K562 (cell line): ENCODE measurements at regions not wholly inside any gene's neighbourhood (a gene's known extent, or its start where the extent isn't known, plus 50 kb on each side); places are given as distances from the start of the nearest gene placed in this dataset.

Source experiments
- ATAC-seq: fragments of 200-7000 bp; cut with Tn5 transposase; 3 replicates; pipeline ENCODE4 v1.9.1; 2020; ENCODE audit warnings: moderate library complexity
- BruUV-seq: library from RNA; stranded (reverse); fragments of 400-500 nt; replicated peaks from 2 replicates; lab custom pipeline; 2021; lab: Mats Ljungman, UMichigan
- CTCF ChIA-PET: fragments of 300-600 bp; formaldehyde crosslinking; extraction: SDS; loops from one replicate; lab custom pipeline; 2021; ENCODE audit warnings: low intra/inter-chr PET ratio; lab: Yijun Ruan, JAX
- POLR2A ChIA-PET: fragments of 300-600, 350-650 bp; sonication (Branson Sonifier 250); formaldehyde crosslinking; extraction: SDS; loops from one replicate; lab custom pipeline; 2021; ENCODE audit warnings: antibody characterized with exemption, inconsistent platforms; lab: Yijun Ruan, JAX
- DNase-seq, 4 experiments: peaks; one replicate each; pipeline versions ENCODE4 v3.0.0 to v3.0.0-alpha.2; 2011 to 2018; ENCODE audit warnings: low spot score in 3 of 4, mixed read lengths in 3 of 4; ENCODE audit errors: extremely low read depth in 1 of 4
- FAIRE-seq: peaks from 2 replicates; lab custom pipeline; 2011; peaks lifted over from hg19 to GRCh38; lab: Jason Lieb, UNC
- H2AFZ ChIP-seq: 2 replicates; pipeline ENCODE4 v1.6.0; 2011; ENCODE audit warnings: low read depth, low read length, control low read depth, inconsistent platforms
- H3K27ac ChIP-seq: fragments of 200-600 bp; 3 replicates; pipeline ENCODE4 v1.8.0; 2011; ENCODE audit warnings: low read depth, mild to moderate bottlenecking, control low read depth, inconsistent platforms, low read length, moderate library complexity, mixed read lengths; ENCODE audit errors: extremely low read depth
- H3K27me3 ChIP-seq, 2 experiments: fragments of 300-600 bp in 1 of 2; 2 replicates in 1 of 2; 3 replicates in 1 of 2; pipeline versions ENCODE4 v1.6.0 to v1.8.0; 2011; ENCODE audit warnings: inconsistent platforms in 2 of 2, low read length in 2 of 2, mild to moderate bottlenecking in 1 of 2, mixed read lengths in 1 of 2, moderate library complexity in 1 of 2; ENCODE audit not compliant: control insufficient read depth in 2 of 2, insufficient read depth in 2 of 2
- H3K36me3 ChIP-seq: fragments of 300-600 bp; 3 replicates; pipeline ENCODE4 v1.8.0; 2011; ENCODE audit warnings: mild to moderate bottlenecking, low read length, inconsistent platforms; ENCODE audit not compliant: control insufficient read depth, insufficient read depth
- H3K4me1 ChIP-seq, 2 experiments: fragments of 200-600 bp in 1 of 2; replicated peaks in 1 of 2; 2 replicates in 1 of 2; 3 replicates in 1 of 2; pipeline versions ENCODE4 v1.5.1 to v1.8.0; 2011; ENCODE audit warnings: inconsistent platforms in 2 of 2, low read length in 2 of 2, mild to moderate bottlenecking in 1 of 2, mixed read lengths in 1 of 2, moderate library complexity in 1 of 2; ENCODE audit not compliant: control insufficient read depth in 2 of 2, insufficient read depth in 2 of 2
- H3K4me2 ChIP-seq: 2 replicates; pipeline ENCODE4 v1.6.1; 2011; ENCODE audit warnings: low read length, control low read depth, inconsistent platforms, mixed read lengths; ENCODE audit not compliant: insufficient read depth
- H3K4me3 ChIP-seq: fragments of 200-600 bp; sonication (generic), shearing (Covaris generic); 2 replicates; pipeline ENCODE4 v1.5.1; 2016; ENCODE audit warnings: control low read depth, inconsistent platforms
- H3K79me2 ChIP-seq: fragments of 200-600 bp; 3 replicates; pipeline ENCODE4 v1.8.0; 2011; ENCODE audit warnings: low read length, inconsistent platforms; ENCODE audit not compliant: control insufficient read depth, insufficient read depth
- H3K9ac ChIP-seq, 2 experiments: 2 replicates each; pipeline versions ENCODE4 v1.6.0 to v1.6.1; 2011; ENCODE audit warnings: low read depth in 2 of 2, low read length in 2 of 2, control low read depth in 1 of 2, inconsistent platforms in 1 of 2, mild to moderate bottlenecking in 1 of 2, mixed read lengths in 1 of 2; ENCODE audit not compliant: insufficient read depth in 1 of 2
- H3K9me1 ChIP-seq: one replicate; pipeline ENCODE4 v1.6.0; 2011; ENCODE audit warnings: inconsistent platforms, mild to moderate bottlenecking, low read length, moderate library complexity; ENCODE audit not compliant: control insufficient read depth, insufficient read depth
- H3K9me3 ChIP-seq: replicated peaks from 2 replicates; pipeline ENCODE4 v1.5.1; 2011; ENCODE audit warnings: low read depth, low read length, inconsistent platforms; ENCODE audit not compliant: control insufficient read depth, insufficient read depth
- H4K20me1 ChIP-seq: replicated peaks from 2 replicates; pipeline ENCODE4 v1.6.1; 2011; ENCODE audit warnings: low read length, inconsistent platforms, mixed read lengths; ENCODE audit not compliant: control insufficient read depth, insufficient read depth
- ARHGAP35 ChIP-seq: fragments of 450-650 bp; IDR thresholded peaks from 2 replicates; pipeline ENCODE4 v1.6.1; 2018; ENCODE audit not compliant: partially characterized antibody
- CBFB ChIP-seq: sonication (generic); formaldehyde crosslinking; IDR thresholded peaks from 2 replicates; pipeline ENCODE4 v1.4.0; 2020; ENCODE audit warnings: mild to moderate bottlenecking, missing genetic modification reagents
- CHD1 ChIP-seq: fragments of 200-600 bp; sonication (generic); IDR thresholded peaks from one replicate; pipeline ENCODE4 v1.6.1; 2012; ENCODE audit warnings: mild to moderate bottlenecking, moderate library complexity, low read length, inconsistent platforms
- EZH2 ChIP-seq: IDR thresholded peaks from 2 replicates; pipeline ENCODE4 v1.6.1; 2012; ENCODE audit warnings: low read depth, mild to moderate bottlenecking, inconsistent platforms, low read length, borderline replicate concordance
- HOXB6 ChIP-seq: fragments of 250-450 bp; sonication (Bioruptor Pico); IDR thresholded peaks from 2 replicates; pipeline ENCODE4 v1.5.1; 2022; ENCODE audit warnings: mild to moderate bottlenecking, borderline replicate concordance
- KLF10 ChIP-seq: fragments of 250-450 bp; sonication (Bioruptor Pico); IDR thresholded peaks from 2 replicates; pipeline ENCODE4 v1.6.1; 2021; ENCODE audit warnings: matching md5 sums
- PRPF4 ChIP-seq: fragments of 200-400 bp; formaldehyde crosslinking; IDR thresholded peaks from one replicate; pipeline ENCODE4 v1.6.1; 2017; ENCODE audit warnings: low read length, low read depth, mild to moderate bottlenecking; ENCODE audit not compliant: insufficient read depth, poor library complexity, severe bottlenecking
- PURB ChIP-seq: sonication (generic); formaldehyde crosslinking; IDR thresholded peaks from 2 replicates; pipeline ENCODE4 v1.9.0; 2021; ENCODE audit warnings: low read depth, mild to moderate bottlenecking, missing genetic modification reagents
- RFX7 ChIP-seq: fragments of 250-450 bp; sonication (Bioruptor Pico); IDR thresholded peaks from 2 replicates; pipeline ENCODE4 v1.5.1; 2021; ENCODE audit warnings: mild to moderate bottlenecking
- SETDB1 ChIP-seq: IDR thresholded peaks from one replicate; pipeline ENCODE4 v1.6.1; 2012; ENCODE audit warnings: low read length, control low read depth, inconsistent platforms
- SMAD4 ChIP-seq: fragments of 250-450 bp; sonication (Bioruptor Pico); conservative IDR thresholded peaks from 2 replicates; pipeline ENCODE4 v1.8.0; 2021; ENCODE audit warnings: inconsistent platforms, mild to moderate bottlenecking, moderate library complexity
- SMARCA4 ChIP-seq: fragments of 450-650 bp; IDR thresholded peaks from 2 replicates; pipeline ENCODE4 v1.6.1; 2016
- SP2 ChIP-seq: IDR thresholded peaks from 2 replicates; pipeline ENCODE4 v1.6.1; 2011; ENCODE audit warnings: mild to moderate bottlenecking, low read depth, low read length, moderate library complexity; ENCODE audit not compliant: poor library complexity, severe bottlenecking; ENCODE audit errors: extremely low read depth
- ZBTB5 ChIP-seq: fragments of 450-650 bp; IDR thresholded peaks from 2 replicates; pipeline ENCODE4 v1.6.1; 2017; ENCODE audit warnings: antibody characterized with exemption
- ZNF316 ChIP-seq: fragments of 450-650 bp; IDR thresholded peaks from 2 replicates; pipeline ENCODE4 v1.6.1; 2016
- ZNF707 ChIP-seq: fragments of 250-450 bp; sonication (Bioruptor Pico); conservative IDR thresholded peaks from 2 replicates; pipeline ENCODE4 v1.8.0; 2022; ENCODE audit warnings: inconsistent platforms, mild to moderate bottlenecking, moderate library complexity
- ZNF77 ChIP-seq: fragments of 250-450 bp; sonication (Bioruptor Pico); IDR thresholded peaks from 2 replicates; pipeline ENCODE4 v1.5.0; 2020
- ZZZ3 ChIP-seq: fragments of 450-650 bp; IDR thresholded peaks from 2 replicates; pipeline ENCODE4 v1.6.1; 2016; ENCODE audit warnings: antibody characterized with exemption, mild to moderate bottlenecking, moderate library complexity
- WGBS: fragments of 100-300 bp; shearing (Covaris generic); methylation state at CpG from one replicate; pipeline ENCODE4 v1.1.6; 2016; ENCODE audit warnings: low coverage, mixed read lengths; ENCODE audit not compliant: insufficient coverage; ENCODE audit errors: missing lambda C conversion rate; 5-methylcytosine and 5-hydroxymethylcytosine counted together
- in situ Hi-C: fragments of 300-500 bp; cut with MboI; formaldehyde crosslinking; loops from 4 replicates; pipeline ENCODE4 v1.15.0; 2018; ENCODE audit warnings: inconsistent platforms, mixed read lengths
- intact Hi-C: fragments of 100-400 bp; cut with micrococcal nuclease; formaldehyde crosslinking; loops from 2 replicates; pipeline ENCODE4 v1.14.2; 2022

DNA sequence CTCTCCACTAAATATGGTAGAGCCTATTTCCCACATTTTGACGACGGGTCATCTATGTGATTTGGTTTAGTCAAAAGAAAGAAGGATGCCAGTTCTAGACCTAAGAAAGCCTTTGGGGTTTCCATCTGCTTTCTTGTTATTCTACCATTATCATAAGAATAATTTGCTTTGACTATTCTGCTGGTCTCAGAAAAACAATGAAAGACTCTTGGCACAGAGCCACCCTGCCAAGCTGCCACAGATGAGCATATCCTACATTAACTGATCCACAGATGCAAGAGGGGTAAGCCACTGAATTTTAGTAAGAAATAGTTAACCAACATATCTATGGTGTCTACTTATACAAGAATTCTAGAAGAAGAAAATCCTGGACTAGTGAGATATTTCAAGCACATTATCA lies 158.6 kb upstream of the MAGI2 start:
- H3K27me3 ChIP-seq: no peaks in the 10 kb centered on the region
- no peak for FAIRE-seq
- no peak overlapping the region for H2AFZ ChIP-seq
- H3K79me2 ChIP-seq: no peaks in the 10 kb centered on the region
- H3K27ac ChIP-seq: no peak overlapping the region
- no TSS peak for BruUV-seq
- no peaks in the 10 kb centered on the region for H3K9me1 ChIP-seq
- DNase-seq: no peak
- 0% methylated on average over 2 of the region's 2 CpGs for WGBS
- no peak overlapping the region for H3K4me3 ChIP-seq
- no peak overlapping the region for H3K4me2 ChIP-seq
- H3K4me1 ChIP-seq: no peaks in the 10 kb centered on the region
- ATAC-seq: no peak
- no peaks in the 10 kb centered on the region for H3K36me3 ChIP-seq
- no peaks in the 10 kb centered on the region for H4K20me1 ChIP-seq
- H3K9me3 ChIP-seq: no peaks in the 10 kb centered on the region
- CTCF ChIA-PET: interaction anchor here (0.7 kb wide), 1 partner anchor 79 kb away, joined by 6 read pairs; no protein-coding TSS in a partner anchor
- POLR2A ChIA-PET: no interaction called here
- TF ChIP-seq ZNF77 (CRISPR knock-in tag) (no peak), SMAD4 (CRISPR knock-in tag) (no peak), CHD1 (no peak), CBFB (no peak), ZNF707 (CRISPR knock-in tag) (no peak), HOXB6 (CRISPR knock-in tag) (no peak), ARHGAP35 (no peak), PRPF4 (no peak), EZH2 (no peak), KLF10 (CRISPR knock-in tag) (no peak), ZBTB5 (no peak), RFX7 (no peak), SP2 (no peak), ZZZ3 (no peak), SETDB1 (no peak), ZNF316 (no peak), SMARCA4 (no peak), PURB (CRISPR knock-in tag) (no peak)
- intact Hi-C loops (no loop called here), in situ Hi-C loops (no loop called here)
- H3K9ac ChIP-seq: no peak overlapping the region
